Neural cell (in vitro differentiated cells): ENCODE measurements at regions not wholly inside any gene's neighbourhood (a gene's known extent, or its start where the extent isn't known, plus 50 kb on each side); places are given as distances from the start of the nearest gene placed in this dataset.

Experiments
- H2AFZ ChIP-seq: fragments of 200-600, 300-800 bp; sonication (generic), shearing (Covaris generic); 2 replicates; pipeline ENCODE4 v1.6.0; 2014; ENCODE audit warnings: low read depth, mild to moderate bottlenecking, antibody characterized with exemption, low read length, moderate library complexity
- H3F3A ChIP-seq: fragments of 200-600 bp; shearing (Covaris generic); 2 replicates; pipeline ENCODE4 v1.6.1; 2016; ENCODE audit warnings: mild to moderate bottlenecking, moderate library complexity, mixed read lengths, antibody characterized with exemption, low read length; ENCODE audit not compliant: insufficient read depth, poor library complexity, severe bottlenecking
- H3K27ac ChIP-seq: fragments of 200-600, 300-800 bp; sonication (generic), shearing (Covaris generic); 2 replicates; pipeline ENCODE4 v1.5.1; 2014; ENCODE audit warnings: mild to moderate bottlenecking, low read length, moderate library complexity
- H3K27me3 ChIP-seq: fragments of 300-800, 200-600 bp; sonication (generic), shearing (Covaris generic); 2 replicates; pipeline ENCODE4 v1.6.0; 2014; ENCODE audit warnings: mild to moderate bottlenecking, low read depth, low read length, moderate library complexity; ENCODE audit not compliant: insufficient read depth
- H3K36me3 ChIP-seq: fragments of 300-800, 200-600 bp; sonication (generic), shearing (Covaris generic); 2 replicates; pipeline ENCODE4 v1.5.1; 2014; ENCODE audit warnings: mild to moderate bottlenecking, antibody characterized with exemption, low read length, moderate library complexity; ENCODE audit not compliant: insufficient read depth
- H3K4me2 ChIP-seq: fragments of 300-800, 200-600 bp; sonication (generic), shearing (Covaris generic); 2 replicates; pipeline ENCODE4 v1.6.0; 2014; ENCODE audit warnings: mild to moderate bottlenecking, low read length
- H3K4me3 ChIP-seq: fragments of 300-800, 200-600 bp; sonication (generic), shearing (Covaris generic); 2 replicates; pipeline ENCODE4 v1.5.1; 2014; ENCODE audit warnings: mild to moderate bottlenecking, low read length, moderate library complexity
- H3K79me2 ChIP-seq: fragments of 200-600 bp; shearing (Covaris generic); replicated peaks from 2 replicates; pipeline ENCODE4 v1.6.0; 2014; ENCODE audit warnings: mild to moderate bottlenecking, low read length, moderate library complexity; ENCODE audit not compliant: insufficient read depth
- H3K9ac ChIP-seq: fragments of 300-800, 200-600 bp; sonication (generic), shearing (Covaris generic); 2 replicates; pipeline ENCODE4 v1.6.1; 2016; ENCODE audit warnings: mild to moderate bottlenecking, low read length, mixed read lengths
- H3K9me2 ChIP-seq: fragments of 200-600 bp; shearing (Covaris generic); 2 replicates; pipeline ENCODE4 v1.6.1; 2016; ENCODE audit warnings: mild to moderate bottlenecking, low read length, mixed read lengths; ENCODE audit not compliant: insufficient read depth
- H3K9me3 ChIP-seq: fragments of 200-600, 300-800 bp; sonication (generic), shearing (Covaris generic); 2 replicates; pipeline ENCODE4 v1.6.1; 2016; ENCODE audit warnings: mild to moderate bottlenecking, mixed run types, low read length, moderate library complexity, mixed read lengths
- H4K20me1 ChIP-seq: fragments of 200-600 bp; shearing (Covaris generic); 2 replicates; pipeline ENCODE4 v1.6.1; 2016; ENCODE audit warnings: mild to moderate bottlenecking, mixed run types; ENCODE audit not compliant: insufficient read depth
- CTCF ChIP-seq: fragments of 450-650 bp; IDR thresholded peaks from 2 replicates; pipeline ENCODE4 v1.5.1; 2014; ENCODE audit warnings: antibody characterized with exemption, mild to moderate bottlenecking, moderate library complexity; ENCODE audit not compliant: poor library complexity, severe bottlenecking
- EP300 ChIP-seq: fragments of 450-650 bp; conservative IDR thresholded peaks from 2 replicates; pipeline ENCODE4 v1.6.1; 2014; ENCODE audit warnings: antibody characterized with exemption, mild to moderate bottlenecking, moderate library complexity; ENCODE audit not compliant: poor library complexity, severe bottlenecking
- EZH2 ChIP-seq: fragments of 200-600, 300-800 bp; shearing (Covaris generic), sonication (generic); IDR thresholded peaks from 2 replicates; pipeline ENCODE4 v1.6.1; 2014; ENCODE audit warnings: antibody characterized with exemption, low read length, borderline replicate concordance, mild to moderate bottlenecking; ENCODE audit not compliant: insufficient read depth, poor library complexity, severe bottlenecking
- MXI1 ChIP-seq: fragments of 450-650 bp; conservative IDR thresholded peaks from 2 replicates; pipeline ENCODE4 v1.6.1; 2014; ENCODE audit warnings: antibody characterized with exemption, mild to moderate bottlenecking; ENCODE audit not compliant: poor library complexity, severe bottlenecking
- POLR2AphosphoS5 ChIP-seq: IDR thresholded peaks from 2 replicates; pipeline ENCODE4 v1.6.1; 2012
- RAD21 ChIP-seq: fragments of 450-650 bp; conservative IDR thresholded peaks from 2 replicates; pipeline ENCODE4 v1.6.1; 2014; ENCODE audit warnings: antibody characterized with exemption, mild to moderate bottlenecking, moderate library complexity
- SMC3 ChIP-seq: fragments of 450-650 bp; conservative IDR thresholded peaks from 2 replicates; pipeline ENCODE4 v1.6.1; 2014; ENCODE audit warnings: antibody characterized with exemption, mild to moderate bottlenecking, moderate library complexity; ENCODE audit not compliant: poor library complexity
- TAF1 ChIP-seq: IDR thresholded peaks from 2 replicates; pipeline ENCODE4 v1.6.1; 2012; ENCODE audit warnings: low read depth
- TF ChIP-seq, protein P1 (sequence below): IDR thresholded peaks from 2 replicates; pipeline ENCODE4 v1.6.1; 2012; ENCODE audit warnings: borderline replicate concordance

GRCh38 chr5:124844371-124844920 lies 98.0 kb upstream of the ZNF608 start:
- Histone ChIP-seq H3F3A (no peaks in the 10 kb centered on the region), H4K20me1 (no peaks in the 10 kb centered on the region), H3K4me3 (no peak overlapping the region), H3K36me3 (no peaks in the 10 kb centered on the region), H3K9me3 (no peaks in the 10 kb centered on the region), H3K27me3 (no peaks in the 10 kb centered on the region), H3K27ac (no peak overlapping the region), H2AFZ (no peak overlapping the region), H3K4me2 (no peak overlapping the region), H3K79me2 (no peaks in the 10 kb centered on the region), H3K9ac (no peak overlapping the region), H3K9me2 (no peaks in the 10 kb centered on the region)
- TF ChIP-seq, protein P1, sequence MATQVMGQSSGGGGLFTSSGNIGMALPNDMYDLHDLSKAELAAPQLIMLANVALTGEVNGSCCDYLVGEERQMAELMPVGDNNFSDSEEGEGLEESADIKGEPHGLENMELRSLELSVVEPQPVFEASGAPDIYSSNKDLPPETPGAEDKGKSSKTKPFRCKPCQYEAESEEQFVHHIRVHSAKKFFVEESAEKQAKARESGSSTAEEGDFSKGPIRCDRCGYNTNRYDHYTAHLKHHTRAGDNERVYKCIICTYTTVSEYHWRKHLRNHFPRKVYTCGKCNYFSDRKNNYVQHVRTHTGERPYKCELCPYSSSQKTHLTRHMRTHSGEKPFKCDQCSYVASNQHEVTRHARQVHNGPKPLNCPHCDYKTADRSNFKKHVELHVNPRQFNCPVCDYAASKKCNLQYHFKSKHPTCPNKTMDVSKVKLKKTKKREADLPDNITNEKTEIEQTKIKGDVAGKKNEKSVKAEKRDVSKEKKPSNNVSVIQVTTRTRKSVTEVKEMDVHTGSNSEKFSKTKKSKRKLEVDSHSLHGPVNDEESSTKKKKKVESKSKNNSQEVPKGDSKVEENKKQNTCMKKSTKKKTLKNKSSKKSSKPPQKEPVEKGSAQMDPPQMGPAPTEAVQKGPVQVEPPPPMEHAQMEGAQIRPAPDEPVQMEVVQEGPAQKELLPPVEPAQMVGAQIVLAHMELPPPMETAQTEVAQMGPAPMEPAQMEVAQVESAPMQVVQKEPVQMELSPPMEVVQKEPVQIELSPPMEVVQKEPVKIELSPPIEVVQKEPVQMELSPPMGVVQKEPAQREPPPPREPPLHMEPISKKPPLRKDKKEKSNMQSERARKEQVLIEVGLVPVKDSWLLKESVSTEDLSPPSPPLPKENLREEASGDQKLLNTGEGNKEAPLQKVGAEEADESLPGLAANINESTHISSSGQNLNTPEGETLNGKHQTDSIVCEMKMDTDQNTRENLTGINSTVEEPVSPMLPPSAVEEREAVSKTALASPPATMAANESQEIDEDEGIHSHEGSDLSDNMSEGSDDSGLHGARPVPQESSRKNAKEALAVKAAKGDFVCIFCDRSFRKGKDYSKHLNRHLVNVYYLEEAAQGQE, result no peak
- TF ChIP-seq EZH2 (no peak), CTCF (no peak)

GRCh38 chr5:124847907-124848306 lies 101.5 kb upstream of the ZNF608 start:
- H3F3A ChIP-seq, result no peaks in the 10 kb centered on the region
- H3K79me2 ChIP-seq, result no peaks in the 10 kb centered on the region
- H3K36me3 ChIP-seq, result no peaks in the 10 kb centered on the region
- no peak overlapping the region for H3K27ac ChIP-seq
- no peaks in the 10 kb centered on the region for H3K9me3 ChIP-seq
- no peaks in the 10 kb centered on the region for H3K27me3 ChIP-seq
- no peak overlapping the region for H2AFZ ChIP-seq
- H3K4me2 ChIP-seq, result no peak overlapping the region
- TF ChIP-seq SMC3 (no peak), CTCF (no peak), POLR2AphosphoS5 (peak; percentile 71), EZH2 (no peak), RAD21 (no peak), MXI1 (no peak), TAF1 (no peak), EP300 (peak; percentile 90)
- TF ChIP-seq, protein P1, result no peak
- no peaks in the 10 kb centered on the region for H3K9me2 ChIP-seq
- H4K20me1 ChIP-seq, result no peaks in the 10 kb centered on the region
- H3K9ac ChIP-seq, result no peak overlapping the region
- H3K4me3 ChIP-seq, result no peak overlapping the region
